SK-N-SH (cell line): ENCODE measurements at regions not wholly inside any gene's neighbourhood (a gene's known extent, or its start where the extent isn't known, plus 50 kb on each side); places are given as distances from the start of the nearest gene placed in this dataset.

Experiments
- CTCF ChIA-PET: fragments of 300-600, 350-600 bp; formaldehyde crosslinking; extraction: SDS; loops from one replicate; lab custom pipeline; 2021; lab: Yijun Ruan, JAX
- POLR2A ChIA-PET: fragments of 350-600 bp; sonication (Branson Sonifier 250); formaldehyde crosslinking; extraction: SDS; loops from one replicate; lab custom pipeline; 2020; ENCODE audit warnings: antibody characterized with exemption, inconsistent platforms; lab: Yijun Ruan, JAX
- DNase-seq: peaks from one replicate; pipeline ENCODE4 v3.0.0; 2012
- H2AFZ ChIP-seq: fragments of 200-600 bp; sonication (generic); 2 replicates; pipeline ENCODE4 v1.8.1; 2016; ENCODE audit warnings: antibody characterized with exemption, mild to moderate bottlenecking, low read depth
- H3F3A ChIP-seq: fragments of 200-600 bp; sonication (generic); replicated peaks from 2 replicates; pipeline ENCODE3; 2016; ENCODE audit warnings: antibody characterized with exemption, mild to moderate bottlenecking; ENCODE audit not compliant: insufficient read depth
- H3K27ac ChIP-seq, 2 experiments: fragments of 200-500 bp in 1 of 2; fragments of 200-600 bp in 1 of 2; sonication (Bioruptor generic) in 1 of 2; sonication (generic), shearing (Covaris generic) in 1 of 2; 2 replicates each; pipeline versions ENCODE4 v1.5.1 to v1.6.1; 2014 to 2016; ENCODE audit warnings: low read depth in 2 of 2, inconsistent platforms in 1 of 2, low read length in 1 of 2, mild to moderate bottlenecking in 1 of 2, mixed read lengths in 1 of 2
- H3K27me3 ChIP-seq: fragments of 200-600 bp; sonication (generic), shearing (Covaris generic); 2 replicates; pipeline ENCODE4 v1.6.1; 2016; ENCODE audit warnings: mixed run types; ENCODE audit not compliant: insufficient read depth
- H3K36me3 ChIP-seq, 2 experiments: fragments of 200-500 bp in 1 of 2; fragments of 200-600 bp in 1 of 2; sonication (Bioruptor generic) in 1 of 2; sonication (generic) in 1 of 2; replicated peaks in 1 of 2; 2 replicates each; pipeline versions ENCODE3 to v1.5.1; 2014 to 2016; ENCODE audit warnings: low read length in 1 of 2, mild to moderate bottlenecking in 1 of 2; ENCODE audit not compliant: insufficient read depth in 2 of 2, control insufficient read depth in 1 of 2
- H3K4me1 ChIP-seq, 2 experiments: fragments of 200-500 bp in 1 of 2; fragments of 200-600 bp in 1 of 2; sonication (Bioruptor generic) in 1 of 2; sonication (generic), shearing (Covaris generic) in 1 of 2; 2 replicates each; pipeline versions ENCODE4 v1.5.1 to v1.6.1; 2014 to 2016; ENCODE audit warnings: low read depth in 1 of 2, low read length in 1 of 2, mixed run types in 1 of 2; ENCODE audit not compliant: insufficient read depth in 2 of 2, control insufficient read depth in 1 of 2
- H3K4me2 ChIP-seq: fragments of 200-600 bp; sonication (generic), shearing (Covaris generic); 2 replicates; pipeline ENCODE4 v1.6.1; 2017; ENCODE audit warnings: mixed run types
- H3K4me3 ChIP-seq, 2 experiments: fragments of 200-500 bp in 1 of 2; fragments of 200-600 bp in 1 of 2; sonication (Bioruptor generic) in 1 of 2; sonication (generic), shearing (Covaris generic) in 1 of 2; 2 replicates each; pipeline versions ENCODE4 v1.5.1 to v1.8.1; 2014 to 2016; ENCODE audit warnings: low read depth in 2 of 2, inconsistent platforms in 1 of 2, low read length in 1 of 2, mild to moderate bottlenecking in 1 of 2, mixed read lengths in 1 of 2, moderate library complexity in 1 of 2
- H3K79me2 ChIP-seq: fragments of 200-600 bp; sonication (generic); 2 replicates; pipeline ENCODE4 v1.8.1; 2017; ENCODE audit warnings: mild to moderate bottlenecking; ENCODE audit not compliant: insufficient read depth
- H3K9ac ChIP-seq: fragments of 200-600 bp; sonication (generic); 2 replicates; pipeline ENCODE4 v1.6.1; 2017; ENCODE audit warnings: mixed run types
- H3K9me2 ChIP-seq: fragments of 200-600 bp; sonication (generic); 2 replicates; pipeline ENCODE4 v1.6.1; 2017; ENCODE audit warnings: mixed run types
- H3K9me3 ChIP-seq: fragments of 200-600 bp; sonication (generic); 2 replicates; pipeline ENCODE4 v1.6.1; 2017; ENCODE audit warnings: mixed run types, mild to moderate bottlenecking, moderate library complexity
- H4K20me1 ChIP-seq: fragments of 200-600 bp; sonication (generic); 2 replicates; pipeline ENCODE4 v1.6.1; 2017; ENCODE audit warnings: mild to moderate bottlenecking, mixed run types; ENCODE audit not compliant: insufficient read depth
- ELF1 ChIP-seq: IDR thresholded peaks from 2 replicates; pipeline ENCODE4 v1.4.0; 2012
- EP300 ChIP-seq, 2 experiments: IDR thresholded peaks; 2 replicates each; pipeline versions ENCODE4 v1.4.0 to v1.6.1; 2012; ENCODE audit warnings: borderline replicate concordance in 1 of 2, low read depth in 1 of 2, low read length in 1 of 2
- FOSL2 ChIP-seq: IDR thresholded peaks from 2 replicates; pipeline ENCODE4 v1.4.0; 2012; ENCODE audit warnings: low read depth, mild to moderate bottlenecking, moderate library complexity, borderline replicate concordance
- GATA2 ChIP-seq: sonication (generic); formaldehyde crosslinking; IDR thresholded peaks from 2 replicates; pipeline ENCODE4 v1.5.0; 2020; ENCODE audit warnings: mild to moderate bottlenecking, missing genetic modification reagents
- MEF2A ChIP-seq: IDR thresholded peaks from 2 replicates; pipeline ENCODE4 v1.4.0; 2012; ENCODE audit warnings: low read depth, borderline replicate concordance
- MXI1 ChIP-seq: IDR thresholded peaks from 2 replicates; pipeline ENCODE4 v1.6.1; 2012; ENCODE audit warnings: mild to moderate bottlenecking, low read depth, low read length, improper control_type of control experiment
- NRF1 ChIP-seq: IDR thresholded peaks from 2 replicates; pipeline ENCODE4 v1.6.1; 2012; ENCODE audit warnings: low read depth, mild to moderate bottlenecking, low read length
- RFX5 ChIP-seq: IDR thresholded peaks from 2 replicates; pipeline ENCODE4 v1.6.1; 2012; ENCODE audit warnings: mild to moderate bottlenecking, improper control_type of control experiment, low read length
- RXRA ChIP-seq: IDR thresholded peaks from 2 replicates; pipeline ENCODE4 v1.4.0; 2012; ENCODE audit warnings: low read depth, mild to moderate bottlenecking, borderline replicate concordance
- SIN3A ChIP-seq: IDR thresholded peaks from 2 replicates; pipeline ENCODE4 v1.6.1; 2012; ENCODE audit warnings: low read depth, mild to moderate bottlenecking, low read length, moderate library complexity, borderline replicate concordance
- SMC3 ChIP-seq: IDR thresholded peaks from 2 replicates; pipeline ENCODE4 v1.6.1; 2012; ENCODE audit warnings: low read depth, low read length, improper control_type of control experiment
- TEAD4 ChIP-seq: IDR thresholded peaks from 2 replicates; pipeline ENCODE4 v1.4.0; 2012; ENCODE audit warnings: mild to moderate bottlenecking, borderline replicate concordance; ENCODE audit not compliant: insufficient read depth
- USF2 ChIP-seq: fragments of 150-350 bp; IDR thresholded peaks from 2 replicates; pipeline ENCODE4 v1.6.1; 2017; ENCODE audit warnings: antibody characterized with exemption, low read length, low read depth, borderline replicate concordance
- WGBS: methylation state at CpG from one replicate; pipeline ENCODE4 v1.1.6; 2017; ENCODE audit warnings: low lambda C conversion rate; 5-methylcytosine and 5-hydroxymethylcytosine counted together
- TF ChIP-seq, protein P1 (sequence below): IDR thresholded peaks from 2 replicates; pipeline ENCODE4 v1.6.1; 2012; ENCODE audit warnings: mild to moderate bottlenecking, low read depth, low read length, moderate library complexity
- TF ChIP-seq, protein P2 (sequence below): IDR thresholded peaks from 2 replicates; pipeline ENCODE4 v1.4.0; 2012; ENCODE audit warnings: low read depth

- POLR2A ChIA-PET = no interaction called here
- Histone ChIP-seq H3K4me1 (peaks cover 0 to 12% of the 10 kb centered on the region in 2 experiments; a peak in 3 of 4 replicates), H3K9ac (no peak overlapping the region), H3F3A (peaks cover 11% of the 10 kb centered on the region), H3K4me2 (peak overlapping the region; percentile 92), H3K36me3 (peaks cover 0 to 5% of the 10 kb centered on the region in 2 experiments), H2AFZ (no peak overlapping the region), H3K9me2 (no peaks in the 10 kb centered on the region), H4K20me1 (no peaks in the 10 kb centered on the region), H3K27me3 (no peaks in the 10 kb centered on the region), H3K27ac (no peak overlapping the region), H3K4me3 (no peak overlapping the region), H3K9me3 (no peaks in the 10 kb centered on the region), H3K79me2 (peaks cover 83% of the 10 kb centered on the region)
- CTCF ChIA-PET = interaction anchor here (1.0 to 3.7 kb wide), 6 partner anchors 11 to 313 kb away, joined by 3 to 33 read pairs (median 5); no protein-coding TSS in a partner anchor
- TF ChIP-seq USF2 (no peak), ELF1 (no peak), RFX5 (no peak), SIN3A (no peak), SMC3 (no peak), MEF2A (no peak), MXI1 (no peak), FOSL2 (no peak), TEAD4 (no peak), GATA2 (CRISPR knock-in tag) (no peak), NRF1 (no peak), RXRA (no peak), EP300 (IDR thresholded peaks at IDR 0.05; ENCODE audit: borderline replicate concordance in 1 of 2, low read depth in 1 of 2, low read length in 1 of 2) (no peak)
- TF ChIP-seq, protein P1, sequence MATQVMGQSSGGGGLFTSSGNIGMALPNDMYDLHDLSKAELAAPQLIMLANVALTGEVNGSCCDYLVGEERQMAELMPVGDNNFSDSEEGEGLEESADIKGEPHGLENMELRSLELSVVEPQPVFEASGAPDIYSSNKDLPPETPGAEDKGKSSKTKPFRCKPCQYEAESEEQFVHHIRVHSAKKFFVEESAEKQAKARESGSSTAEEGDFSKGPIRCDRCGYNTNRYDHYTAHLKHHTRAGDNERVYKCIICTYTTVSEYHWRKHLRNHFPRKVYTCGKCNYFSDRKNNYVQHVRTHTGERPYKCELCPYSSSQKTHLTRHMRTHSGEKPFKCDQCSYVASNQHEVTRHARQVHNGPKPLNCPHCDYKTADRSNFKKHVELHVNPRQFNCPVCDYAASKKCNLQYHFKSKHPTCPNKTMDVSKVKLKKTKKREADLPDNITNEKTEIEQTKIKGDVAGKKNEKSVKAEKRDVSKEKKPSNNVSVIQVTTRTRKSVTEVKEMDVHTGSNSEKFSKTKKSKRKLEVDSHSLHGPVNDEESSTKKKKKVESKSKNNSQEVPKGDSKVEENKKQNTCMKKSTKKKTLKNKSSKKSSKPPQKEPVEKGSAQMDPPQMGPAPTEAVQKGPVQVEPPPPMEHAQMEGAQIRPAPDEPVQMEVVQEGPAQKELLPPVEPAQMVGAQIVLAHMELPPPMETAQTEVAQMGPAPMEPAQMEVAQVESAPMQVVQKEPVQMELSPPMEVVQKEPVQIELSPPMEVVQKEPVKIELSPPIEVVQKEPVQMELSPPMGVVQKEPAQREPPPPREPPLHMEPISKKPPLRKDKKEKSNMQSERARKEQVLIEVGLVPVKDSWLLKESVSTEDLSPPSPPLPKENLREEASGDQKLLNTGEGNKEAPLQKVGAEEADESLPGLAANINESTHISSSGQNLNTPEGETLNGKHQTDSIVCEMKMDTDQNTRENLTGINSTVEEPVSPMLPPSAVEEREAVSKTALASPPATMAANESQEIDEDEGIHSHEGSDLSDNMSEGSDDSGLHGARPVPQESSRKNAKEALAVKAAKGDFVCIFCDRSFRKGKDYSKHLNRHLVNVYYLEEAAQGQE = no peak
- TF ChIP-seq, protein P2, sequence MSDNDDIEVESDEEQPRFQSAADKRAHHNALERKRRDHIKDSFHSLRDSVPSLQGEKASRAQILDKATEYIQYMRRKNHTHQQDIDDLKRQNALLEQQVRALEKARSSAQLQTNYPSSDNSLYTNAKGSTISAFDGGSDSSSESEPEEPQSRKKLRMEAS = no peak
- 88% methylated on average over 4 of the region's 4 CpGs for WGBS
- DNase-seq = no peak
Measured at GRCh38 chr15:62393196-62393595, 228.1 kb upstream of the C2CD4B start.
